ENCODE measurements at regions not wholly inside any gene's neighbourhood (a gene's known extent, or its start where the extent isn't known, plus 50 kb on each side); places are given as distances from the start of the nearest gene placed in this dataset.

GRCh38 chr5:40396317-40396716 is 283.4 kb upstream of the PTGER4 start:
- POLR2A ChIA-PET (ENCODE audit: unreplicated experiment), result no interaction called here

GRCh38 chr5:40395251-40395650 is 284.5 kb upstream of the PTGER4 start:
- H3K4me2 ChIP-seq (ENCODE audit: low read length), result no peak overlapping the region
- H3F3A ChIP-seq (ENCODE audit: low read length, unreplicated experiment), result no peaks in the 10 kb centered on the region
- no peaks in the 10 kb centered on the region for H3K79me2 ChIP-seq (ENCODE audit: low read length)
- H3K27ac ChIP-seq (ENCODE audit: low read length), result no peak overlapping the region
- no peak for DNase-seq
- no peak overlapping the region for H2AFZ ChIP-seq (ENCODE audit: low read length)
- ChIA-PET CTCF (no interaction called here), POLR2A (ENCODE audit: unreplicated experiment) (no interaction called here)
- H3K9me3 ChIP-seq (ENCODE audit: low read length), result no peaks in the 10 kb centered on the region
- TF ChIP-seq EZH2phosphoT487 (IDR thresholded peaks at IDR 0.05; ENCODE audit: borderline replicate concordance, low read length), result no peak
- no peak for TF ChIP-seq EZH2 (IDR thresholded peaks at IDR 0.05; ENCODE audit: low read length, unreplicated experiment)
- no peak for TF ChIP-seq CTCF (conservative IDR thresholded peaks at IDR 0.05; ENCODE audit: low read depth, low read length)
- peaks cover 4% of the 10 kb centered on the region for H3K4me1 ChIP-seq (ENCODE audit: insufficient read depth, low read length)
- no peaks in the 10 kb centered on the region for H3K27me3 ChIP-seq (ENCODE audit: low read length)
- H3K4me3 ChIP-seq (ENCODE audit: low read length), result no peak overlapping the region
- peaks cover 6% of the 10 kb centered on the region; the same call in 1 of the 2 replicates for H3K9me2 ChIP-seq (replicated peaks; ENCODE audit: low read length)
- H4K20me1 ChIP-seq (ENCODE audit: low read length), result no peaks in the 10 kb centered on the region
- H3K36me3 ChIP-seq (ENCODE audit: low read depth, low read length), result no peaks in the 10 kb centered on the region
- no peak overlapping the region for H3K9ac ChIP-seq (ENCODE audit: low read length)
- ATAC-seq, result no peak
- no TSS peak for BruUV-seq (replicated peaks)
- intact Hi-C loops (cut with micrococcal nuclease), result no loop called here

More at GRCh38 chr5:40396317-40396716, 283.4 kb upstream of the PTGER4 start:
- H3K9ac ChIP-seq (ENCODE audit: low read length), result no peak overlapping the region
- no peak for ATAC-seq
- H3F3A ChIP-seq (ENCODE audit: low read length, unreplicated experiment), result no peaks in the 10 kb centered on the region
- H3K4me1 ChIP-seq (ENCODE audit: insufficient read depth, low read length), result peaks cover 11% of the 10 kb centered on the region
- H2AFZ ChIP-seq (ENCODE audit: low read length), result no peak overlapping the region
- no peak overlapping the region for H3K4me3 ChIP-seq (ENCODE audit: low read length)
- intact Hi-C loops (cut with micrococcal nuclease), result no loop called here
- no peaks in the 10 kb centered on the region for H3K27me3 ChIP-seq (ENCODE audit: low read length)
- TF ChIP-seq EZH2phosphoT487 (IDR thresholded peaks at IDR 0.05; ENCODE audit: borderline replicate concordance, low read length), result no peak
- TF ChIP-seq CTCF (conservative IDR thresholded peaks at IDR 0.05; ENCODE audit: low read depth, low read length), result no peak
- no peak for TF ChIP-seq EZH2 (IDR thresholded peaks at IDR 0.05; ENCODE audit: low read length, unreplicated experiment)
- no peaks in the 10 kb centered on the region for H3K79me2 ChIP-seq (ENCODE audit: low read length)
- no peak overlapping the region for H3K4me2 ChIP-seq (ENCODE audit: low read length)
- no peaks in the 10 kb centered on the region for H3K9me3 ChIP-seq (ENCODE audit: low read length)
- peaks cover 6% of the 10 kb centered on the region; the same call in 1 of the 2 replicates for H3K9me2 ChIP-seq (replicated peaks; ENCODE audit: low read length)
- H3K36me3 ChIP-seq (ENCODE audit: low read depth, low read length), result no peaks in the 10 kb centered on the region
- no peaks in the 10 kb centered on the region for H4K20me1 ChIP-seq (ENCODE audit: low read length)
- no peak for DNase-seq
- CTCF ChIA-PET, result no interaction called here
- BruUV-seq (replicated peaks), result no TSS peak
- no peak overlapping the region for H3K27ac ChIP-seq (ENCODE audit: low read length)

GRCh38 chr5:40394698-40395097 is 285.0 kb upstream of the PTGER4 start:
- no peaks in the 10 kb centered on the region for H4K20me1 ChIP-seq (ENCODE audit: low read length)
- no peaks in the 10 kb centered on the region for H3K4me1 ChIP-seq (ENCODE audit: insufficient read depth, low read length)
- H3K9me3 ChIP-seq (ENCODE audit: low read length), result no peaks in the 10 kb centered on the region
- no peak overlapping the region for H3K4me2 ChIP-seq (ENCODE audit: low read length)
- no peaks in the 10 kb centered on the region for H3F3A ChIP-seq (ENCODE audit: low read length, unreplicated experiment)
- no peak overlapping the region for H3K4me3 ChIP-seq (ENCODE audit: low read length)
- ATAC-seq (no peak), DNase-seq (no peak)
- H3K27ac ChIP-seq (ENCODE audit: low read length), result no peak overlapping the region
- no peak overlapping the region for H2AFZ ChIP-seq (ENCODE audit: low read length)
- ChIA-PET POLR2A (ENCODE audit: unreplicated experiment) (interaction anchor here (0.5 kb wide), 1 partner anchor 9 kb away, joined by 3 read pairs; no protein-coding TSS in a partner anchor), CTCF (no interaction called here)
- intact Hi-C loops (cut with micrococcal nuclease), result no loop called here
- no TSS peak for BruUV-seq (replicated peaks)
- no peaks in the 10 kb centered on the region for H3K79me2 ChIP-seq (ENCODE audit: low read length)
- H3K27me3 ChIP-seq (ENCODE audit: low read length), result no peaks in the 10 kb centered on the region
- TF ChIP-seq EZH2phosphoT487 (IDR thresholded peaks at IDR 0.05; ENCODE audit: borderline replicate concordance, low read length) (no peak), EZH2 (IDR thresholded peaks at IDR 0.05; ENCODE audit: low read length, unreplicated experiment) (no peak)
- H3K36me3 ChIP-seq (ENCODE audit: low read depth, low read length), result no peaks in the 10 kb centered on the region
- peaks cover 6% of the 10 kb centered on the region; the same call in 1 of the 2 replicates for H3K9me2 ChIP-seq (replicated peaks; ENCODE audit: low read length)
- no peak overlapping the region for H3K9ac ChIP-seq (ENCODE audit: low read length)
